BJ (cell line): ENCODE measurements at regions not wholly inside any gene's neighbourhood (a gene's known extent, or its start where the extent isn't known, plus 50 kb on each side); places are given as distances from the start of the nearest gene placed in this dataset.

Experiments used
- CTCF ChIA-PET: fragments of 350-600 bp; formaldehyde crosslinking; extraction: SDS; loops from one replicate; lab custom pipeline; 2021; ENCODE audit warnings: antibody characterized with exemption, inconsistent platforms; lab: Yijun Ruan, JAX
- POLR2A ChIA-PET: fragments of 300-600 bp; sonication (Branson Sonifier 250); formaldehyde crosslinking; extraction: SDS; loops from one replicate; lab custom pipeline; 2021; ENCODE audit warnings: antibody characterized with exemption; lab: Charles Lee
- DNase-seq: peaks from one replicate; pipeline ENCODE4 v3.0.0-alpha.2; 2011; ENCODE audit warnings: low read depth
- H3K27me3 ChIP-seq: 2 replicates; pipeline ENCODE4 v1.6.0; 2011; ENCODE audit warnings: low read length; ENCODE audit not compliant: control insufficient read depth, insufficient read depth
- H3K36me3 ChIP-seq: 2 replicates; pipeline ENCODE4 v1.5.1; 2011; ENCODE audit warnings: low read length; ENCODE audit not compliant: control insufficient read depth, insufficient read depth
- H3K4me3 ChIP-seq: 2 replicates; pipeline ENCODE4 v1.5.1; 2011; ENCODE audit warnings: low read depth, mild to moderate bottlenecking, control low read depth, low read length
- TF ChIP-seq, protein P1 (sequence below): IDR thresholded peaks from 2 replicates; pipeline ENCODE4 v1.5.1; 2011; ENCODE audit warnings: low read depth, mild to moderate bottlenecking, control low read depth, inconsistent platforms, low read length, moderate library complexity; ENCODE audit not compliant: insufficient read depth

DNA sequence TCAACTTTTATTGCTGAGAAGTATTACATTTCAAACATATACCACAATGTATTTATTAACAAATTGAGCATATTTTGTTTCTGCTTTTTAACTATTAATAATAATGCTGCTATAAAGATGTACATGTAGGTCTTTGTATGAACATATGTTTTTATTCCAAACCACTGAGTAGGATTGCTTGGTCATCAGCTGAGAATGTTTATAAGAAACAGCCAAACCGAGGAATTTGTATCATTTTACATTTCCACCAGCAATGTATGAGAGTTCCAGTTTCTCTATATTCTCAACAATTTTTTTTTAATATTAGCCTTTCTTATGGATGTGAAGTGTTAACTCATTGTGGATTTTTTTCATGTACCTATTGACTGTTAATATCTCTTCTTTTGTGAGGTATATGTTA is 119.5 kb upstream of the MDFIC2 start:
- Histone ChIP-seq H3K36me3 (no peaks in the 10 kb centered on the region), H3K4me3 (no peak overlapping the region), H3K27me3 (no peaks in the 10 kb centered on the region)
- ChIA-PET POLR2A (no interaction called here), CTCF (no interaction called here)
- no peak for DNase-seq
- TF ChIP-seq, protein P1, sequence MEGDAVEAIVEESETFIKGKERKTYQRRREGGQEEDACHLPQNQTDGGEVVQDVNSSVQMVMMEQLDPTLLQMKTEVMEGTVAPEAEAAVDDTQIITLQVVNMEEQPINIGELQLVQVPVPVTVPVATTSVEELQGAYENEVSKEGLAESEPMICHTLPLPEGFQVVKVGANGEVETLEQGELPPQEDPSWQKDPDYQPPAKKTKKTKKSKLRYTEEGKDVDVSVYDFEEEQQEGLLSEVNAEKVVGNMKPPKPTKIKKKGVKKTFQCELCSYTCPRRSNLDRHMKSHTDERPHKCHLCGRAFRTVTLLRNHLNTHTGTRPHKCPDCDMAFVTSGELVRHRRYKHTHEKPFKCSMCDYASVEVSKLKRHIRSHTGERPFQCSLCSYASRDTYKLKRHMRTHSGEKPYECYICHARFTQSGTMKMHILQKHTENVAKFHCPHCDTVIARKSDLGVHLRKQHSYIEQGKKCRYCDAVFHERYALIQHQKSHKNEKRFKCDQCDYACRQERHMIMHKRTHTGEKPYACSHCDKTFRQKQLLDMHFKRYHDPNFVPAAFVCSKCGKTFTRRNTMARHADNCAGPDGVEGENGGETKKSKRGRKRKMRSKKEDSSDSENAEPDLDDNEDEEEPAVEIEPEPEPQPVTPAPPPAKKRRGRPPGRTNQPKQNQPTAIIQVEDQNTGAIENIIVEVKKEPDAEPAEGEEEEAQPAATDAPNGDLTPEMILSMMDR, result no peak

DNA sequence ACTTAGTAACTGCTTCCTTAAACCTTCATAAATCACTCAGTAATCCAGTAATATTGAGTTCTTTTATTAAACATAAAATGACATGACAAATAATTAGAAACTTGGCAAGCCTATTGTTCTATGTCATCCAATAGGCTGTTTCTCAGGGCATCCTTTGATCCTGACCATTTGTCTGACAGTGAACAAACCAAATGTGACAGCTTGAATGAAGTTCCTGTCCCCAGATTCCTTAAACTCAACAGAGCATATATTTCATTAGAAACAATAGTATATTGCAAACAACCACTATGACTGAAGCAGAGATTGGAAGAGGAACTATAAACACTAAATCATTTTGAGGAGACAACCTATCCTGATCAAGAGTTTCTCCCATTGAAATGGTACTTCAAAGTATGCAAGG is 113.6 kb upstream of the MDFIC2 start:
- Histone ChIP-seq H3K27me3 (no peaks in the 10 kb centered on the region), H3K4me3 (no peak overlapping the region), H3K36me3 (no peaks in the 10 kb centered on the region)
- TF ChIP-seq, protein P1, result no peak
- ChIA-PET CTCF (no interaction called here), POLR2A (no interaction called here)
- DNase-seq, result no peak

DNA sequence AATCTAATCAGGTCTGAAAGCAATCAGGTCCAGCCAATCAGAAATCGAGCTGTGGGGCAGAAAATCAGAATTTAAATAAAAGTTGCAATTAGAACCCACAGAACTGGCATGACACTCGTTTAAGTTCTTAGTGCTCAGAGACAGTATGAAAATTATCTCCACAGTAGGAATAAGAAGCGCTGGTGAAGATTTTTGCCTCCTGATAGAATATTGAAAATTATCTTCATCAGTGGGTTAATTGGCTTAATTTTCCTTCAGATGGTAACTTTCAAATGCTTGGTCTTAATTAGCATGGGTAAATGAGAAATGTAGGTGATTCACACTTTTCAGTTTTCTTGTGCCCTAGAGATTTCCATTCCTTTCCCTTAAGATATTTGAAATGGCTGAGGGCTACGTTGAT is 109.1 kb upstream of the MDFIC2 start:
- Histone ChIP-seq H3K27me3 (no peaks in the 10 kb centered on the region), H3K4me3 (no peak overlapping the region), H3K36me3 (no peaks in the 10 kb centered on the region)
- no peak for DNase-seq
- TF ChIP-seq, protein P1, result no peak
- ChIA-PET CTCF (no interaction called here), POLR2A (no interaction called here)

DNA sequence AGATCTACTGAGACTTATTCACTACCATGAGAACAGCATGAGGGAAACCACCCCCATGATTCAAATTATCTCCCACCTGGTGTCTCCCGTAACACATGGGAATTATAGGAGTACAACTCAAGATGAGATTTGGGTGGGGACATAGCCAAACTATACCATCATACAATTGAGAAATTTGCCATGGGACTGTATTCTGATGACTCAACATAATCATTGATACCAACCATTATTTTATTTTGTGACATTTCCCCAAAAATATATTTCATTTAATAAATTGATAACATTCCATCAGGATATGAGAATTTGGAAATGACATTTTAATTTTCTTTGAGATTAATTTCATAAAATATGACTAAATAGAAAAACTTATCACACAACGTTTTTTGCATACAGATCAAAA is 96.6 kb upstream of the MDFIC2 start:
- TF ChIP-seq, protein P1, result no peak
- no peak for DNase-seq
- Histone ChIP-seq H3K36me3 (no peaks in the 10 kb centered on the region), H3K27me3 (no peaks in the 10 kb centered on the region), H3K4me3 (no peak overlapping the region)
- CTCF ChIA-PET, result no interaction called here
- POLR2A ChIA-PET, result no interaction called here

DNA sequence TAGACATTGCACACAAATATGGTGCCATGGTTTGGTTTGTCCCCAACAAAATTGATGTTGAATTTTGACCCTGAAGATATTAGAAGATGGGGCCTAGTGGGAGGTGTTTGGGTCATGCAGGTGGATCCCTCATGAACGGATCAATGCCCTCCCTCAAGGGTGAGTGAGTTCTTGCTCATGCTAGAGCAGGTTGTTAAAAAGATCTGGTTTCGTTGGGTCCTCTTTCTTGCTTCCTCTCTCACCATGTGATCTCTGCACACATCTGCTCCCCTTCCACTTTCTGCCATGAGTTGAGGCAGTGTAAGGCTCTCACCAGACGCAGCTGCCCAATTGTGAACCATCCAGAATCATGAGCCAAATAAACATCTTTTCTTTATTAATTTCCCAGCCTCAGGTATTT is 87.8 kb upstream of the MDFIC2 start:
- Histone ChIP-seq H3K27me3 (no peaks in the 10 kb centered on the region), H3K4me3 (no peak overlapping the region), H3K36me3 (no peaks in the 10 kb centered on the region)
- CTCF ChIA-PET, result no interaction called here
- POLR2A ChIA-PET, result no interaction called here
- TF ChIP-seq, protein P1, result no peak
- DNase-seq, result no peak
